Fibroblast of lung (primary cell): ENCODE measurements at regions not wholly inside any gene's neighbourhood (a gene's known extent, or its start where the extent isn't known, plus 50 kb on each side); places are given as distances from the start of the nearest gene placed in this dataset.

Experiments
- DNase-seq, 2 donors: peaks; one replicate each; pipeline versions ENCODE4 v3.0.0 to v3.0.0-alpha.2; 2010; ENCODE audit warnings: low read depth in 2 of 2
- H2AFZ ChIP-seq: 2 replicates; pipeline ENCODE4 v1.5.1; 2012; ENCODE audit warnings: low read length, control low read depth, inconsistent platforms
- H3K27ac ChIP-seq: 2 replicates; pipeline ENCODE4 v1.5.1; 2011; ENCODE audit warnings: low read length, control low read depth; ENCODE audit not compliant: insufficient read depth
- H3K27me3 ChIP-seq: 2 replicates; pipeline ENCODE4 v1.5.1; 2011; ENCODE audit warnings: mild to moderate bottlenecking, low read length; ENCODE audit not compliant: control insufficient read depth, insufficient read depth
- H3K36me3 ChIP-seq: 2 replicates; pipeline ENCODE4 v1.5.1; 2011; ENCODE audit warnings: low read length; ENCODE audit not compliant: control insufficient read depth, insufficient read depth
- H3K4me1 ChIP-seq: 2 replicates; pipeline ENCODE4 v1.5.1; 2011; ENCODE audit warnings: low read length; ENCODE audit not compliant: control insufficient read depth, insufficient read depth; ENCODE audit errors: extremely low read depth
- H3K4me2 ChIP-seq: 2 replicates; pipeline ENCODE4 v1.5.1; 2011; ENCODE audit warnings: low read length, control low read depth; ENCODE audit not compliant: insufficient read depth; ENCODE audit errors: extremely low read depth
- H3K4me3 ChIP-seq, 4 experiments: fragments of 200-600 bp in 1 of 4; sonication (generic) in 1 of 4; replicated peaks in 1 of 4; 2 replicates each; pipeline ENCODE4 v1.5.1; 2011 to 2016; ENCODE audit warnings: low read length in 4 of 4, low read depth in 3 of 4, mild to moderate bottlenecking in 3 of 4, control low read depth in 2 of 4, inconsistent platforms in 1 of 4, mixed read lengths in 1 of 4; ENCODE audit not compliant: insufficient read depth in 1 of 4; ENCODE audit errors: control extremely low read depth in 1 of 4
- H3K79me2 ChIP-seq: 2 replicates; pipeline ENCODE4 v1.5.1; 2012; ENCODE audit warnings: mild to moderate bottlenecking, low read length, inconsistent platforms; ENCODE audit not compliant: control insufficient read depth, insufficient read depth
- H3K9ac ChIP-seq: 2 replicates; pipeline ENCODE4 v1.5.1; 2011; ENCODE audit warnings: mild to moderate bottlenecking, low read length, control low read depth; ENCODE audit not compliant: insufficient read depth
- H3K9me3 ChIP-seq: 2 replicates; pipeline ENCODE4 v1.5.1; 2012; ENCODE audit warnings: low read depth, low read length; ENCODE audit not compliant: control insufficient read depth, insufficient read depth
- H4K20me1 ChIP-seq: 2 replicates; pipeline ENCODE4 v1.5.1; 2011; ENCODE audit warnings: low read length; ENCODE audit not compliant: control insufficient read depth, insufficient read depth; ENCODE audit errors: extremely low read depth
- EZH2 ChIP-seq: IDR thresholded peaks from 2 replicates; pipeline ENCODE4 v1.5.1; 2012; ENCODE audit warnings: low read length, control low read depth, mild to moderate bottlenecking; ENCODE audit errors: missing control alignments
- TF ChIP-seq, protein P1 (sequence below), 2 donors: IDR thresholded peaks in 1 of 2; conservative IDR thresholded peaks in 1 of 2; 1 replicate in 1 of 2; 2 replicates in 1 of 2; pipeline ENCODE4 v1.5.1; 2011 to 2012; ENCODE audit warnings: low read length in 2 of 2, control low read depth in 1 of 2, inconsistent platforms in 1 of 2, low read depth in 1 of 2, mild to moderate bottlenecking in 1 of 2

DNA sequence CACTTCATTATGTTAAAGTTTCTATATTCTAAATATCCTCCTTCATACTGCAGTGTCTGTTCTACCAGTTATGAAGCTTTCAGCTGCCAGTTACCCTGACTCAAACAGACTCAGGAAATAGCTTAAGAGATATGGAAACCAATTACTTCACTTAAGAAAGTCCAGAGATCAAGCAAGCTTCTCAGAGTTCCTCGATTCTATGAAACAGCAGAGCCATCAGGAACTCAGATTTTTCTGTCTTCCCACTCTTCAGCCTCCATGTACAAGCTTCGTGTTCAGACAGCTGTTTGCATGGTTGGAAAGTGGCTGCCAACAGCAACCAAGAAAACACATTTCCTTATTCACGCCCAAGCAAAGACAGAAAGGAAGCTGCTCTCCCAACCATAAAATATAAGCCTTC is 216.1 kb downstream of the ACTL7B start:
- Histone ChIP-seq H3K79me2 (no peaks in the 10 kb centered on the region), H3K9ac (no peak overlapping the region), H3K9me3 (no peaks in the 10 kb centered on the region), H2AFZ (no peak overlapping the region), H3K4me2 (no peak overlapping the region), H3K36me3 (no peaks in the 10 kb centered on the region), H3K4me1 (no peaks in the 10 kb centered on the region), H4K20me1 (no peaks in the 10 kb centered on the region), H3K27me3 (no peaks in the 10 kb centered on the region), H3K4me3 (no peak overlapping the region), H3K27ac (no peak overlapping the region)
- TF ChIP-seq, protein P1, sequence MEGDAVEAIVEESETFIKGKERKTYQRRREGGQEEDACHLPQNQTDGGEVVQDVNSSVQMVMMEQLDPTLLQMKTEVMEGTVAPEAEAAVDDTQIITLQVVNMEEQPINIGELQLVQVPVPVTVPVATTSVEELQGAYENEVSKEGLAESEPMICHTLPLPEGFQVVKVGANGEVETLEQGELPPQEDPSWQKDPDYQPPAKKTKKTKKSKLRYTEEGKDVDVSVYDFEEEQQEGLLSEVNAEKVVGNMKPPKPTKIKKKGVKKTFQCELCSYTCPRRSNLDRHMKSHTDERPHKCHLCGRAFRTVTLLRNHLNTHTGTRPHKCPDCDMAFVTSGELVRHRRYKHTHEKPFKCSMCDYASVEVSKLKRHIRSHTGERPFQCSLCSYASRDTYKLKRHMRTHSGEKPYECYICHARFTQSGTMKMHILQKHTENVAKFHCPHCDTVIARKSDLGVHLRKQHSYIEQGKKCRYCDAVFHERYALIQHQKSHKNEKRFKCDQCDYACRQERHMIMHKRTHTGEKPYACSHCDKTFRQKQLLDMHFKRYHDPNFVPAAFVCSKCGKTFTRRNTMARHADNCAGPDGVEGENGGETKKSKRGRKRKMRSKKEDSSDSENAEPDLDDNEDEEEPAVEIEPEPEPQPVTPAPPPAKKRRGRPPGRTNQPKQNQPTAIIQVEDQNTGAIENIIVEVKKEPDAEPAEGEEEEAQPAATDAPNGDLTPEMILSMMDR (conservative IDR thresholded peaks at IDR 0.05 in 1 of 2, IDR thresholded peaks at IDR 0.05 in 1 of 2; ENCODE audit: low read depth in 1 of 2, low read length in 2 of 2), result no peak
- no peak for TF ChIP-seq EZH2
- no peak for DNase-seq

DNA sequence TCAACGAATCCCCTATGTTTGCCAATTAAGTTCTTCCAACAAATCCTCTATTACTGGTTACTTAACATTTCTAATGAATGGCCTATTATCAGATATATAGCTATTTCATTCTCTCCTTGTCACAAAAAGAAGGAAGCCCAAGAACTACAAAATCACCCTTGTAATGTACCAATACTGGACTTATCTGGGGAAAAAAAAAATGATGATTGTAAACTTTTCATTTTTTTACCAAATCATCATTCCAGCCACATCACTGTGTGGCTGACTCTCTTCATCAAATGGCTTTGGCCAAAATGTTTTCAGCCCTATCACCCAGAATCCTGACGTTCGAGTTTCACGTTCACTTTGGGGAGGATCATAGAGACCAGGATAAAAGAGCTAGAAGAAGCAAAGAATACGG is 216.7 kb downstream of the ACTL7B start:
- Histone ChIP-seq H3K4me1 (no peaks in the 10 kb centered on the region), H3K79me2 (no peaks in the 10 kb centered on the region), H3K9ac (no peak overlapping the region), H3K27ac (no peak overlapping the region), H4K20me1 (no peaks in the 10 kb centered on the region), H3K36me3 (no peaks in the 10 kb centered on the region), H3K4me2 (no peak overlapping the region), H3K9me3 (no peaks in the 10 kb centered on the region), H2AFZ (no peak overlapping the region), H3K27me3 (no peaks in the 10 kb centered on the region), H3K4me3 (no peak overlapping the region)
- no peak for DNase-seq
- TF ChIP-seq EZH2, result no peak

DNA sequence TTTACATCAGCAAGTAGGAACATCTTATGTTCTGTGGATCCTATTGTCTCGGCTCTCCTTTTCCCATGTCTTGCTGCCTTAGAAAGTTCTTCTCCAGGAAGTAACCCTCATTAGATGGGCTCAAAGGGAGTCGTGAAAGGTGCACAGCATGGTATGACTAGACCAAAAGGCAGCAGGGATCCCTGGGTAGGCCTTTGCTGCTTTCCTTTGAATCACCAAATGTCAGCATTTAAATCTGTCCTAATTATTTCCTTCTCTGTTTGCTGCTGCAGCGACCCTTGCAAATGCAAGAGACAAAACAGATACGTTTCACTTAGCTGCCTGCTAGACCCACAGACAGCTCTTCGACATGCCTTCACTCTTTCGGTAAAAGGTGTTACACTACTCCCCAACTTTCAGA is 218.4 kb downstream of the ACTL7B start:
- no peaks in the 10 kb centered on the region for H3K9me3 ChIP-seq
- H3K4me3 ChIP-seq, result no peak overlapping the region
- H3K27ac ChIP-seq, result no peak overlapping the region
- no peak for TF ChIP-seq EZH2
- no peaks in the 10 kb centered on the region for H3K79me2 ChIP-seq
- no peaks in the 10 kb centered on the region for H3K27me3 ChIP-seq
- H4K20me1 ChIP-seq, result no peaks in the 10 kb centered on the region
- no peaks in the 10 kb centered on the region for H3K4me1 ChIP-seq
- H3K4me2 ChIP-seq, result no peak overlapping the region
- no peak overlapping the region for H3K9ac ChIP-seq
- H3K36me3 ChIP-seq, result no peaks in the 10 kb centered on the region
- H2AFZ ChIP-seq, result no peak overlapping the region
- no peak for DNase-seq

DNA sequence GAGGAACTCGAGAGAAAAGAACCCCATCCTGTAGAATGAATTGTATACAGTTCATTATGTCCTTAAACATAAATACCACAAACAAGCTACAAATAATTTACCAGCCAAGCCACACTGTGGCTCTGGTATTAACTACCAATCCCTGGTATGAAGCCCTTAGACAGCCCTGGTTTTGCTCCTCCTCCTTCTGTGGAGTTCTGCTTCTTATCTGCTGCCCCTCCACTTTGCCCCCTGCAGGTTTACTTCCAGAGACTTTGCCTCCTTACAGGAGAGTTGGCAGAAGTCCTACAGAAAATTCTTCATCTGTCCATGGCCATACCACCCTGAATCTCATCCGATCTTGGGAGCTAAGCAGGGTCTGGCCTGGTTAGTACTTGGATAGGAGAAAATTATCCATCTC is 219.8 kb downstream of the ACTL7B start:
- no peak overlapping the region for H3K4me3 ChIP-seq
- H3K27ac ChIP-seq, result no peak overlapping the region
- no peak for DNase-seq
- H3K27me3 ChIP-seq, result no peaks in the 10 kb centered on the region
- H4K20me1 ChIP-seq, result no peaks in the 10 kb centered on the region
- H3K4me1 ChIP-seq, result no peaks in the 10 kb centered on the region
- H2AFZ ChIP-seq, result no peak overlapping the region
- no peaks in the 10 kb centered on the region for H3K36me3 ChIP-seq
- no peak for TF ChIP-seq EZH2
- TF ChIP-seq, protein P1 (conservative IDR thresholded peaks at IDR 0.05 in 1 of 2, IDR thresholded peaks at IDR 0.05 in 1 of 2; ENCODE audit: low read depth in 1 of 2, low read length in 2 of 2), result no peak
- H3K9ac ChIP-seq, result no peak overlapping the region
- no peak overlapping the region for H3K4me2 ChIP-seq
- no peaks in the 10 kb centered on the region for H3K9me3 ChIP-seq
- H3K79me2 ChIP-seq, result no peaks in the 10 kb centered on the region
